Spinal cord (tissue), 9 donors: ENCODE measurements at regions not wholly inside any gene's neighbourhood (a gene's known extent, or its start where the extent isn't known, plus 50 kb on each side); places are given as distances from the start of the nearest gene placed in this dataset.
A peak's percentile ranks its signal among the peaks of the same experiment; 100 is the strongest.

Experiments
- DNase-seq, 6 donors: peaks; one replicate each; pipeline versions ENCODE4 v3.0.0 to v3.0.0-alpha.2; 2013 to 2015; ENCODE audit warnings: low spot score in 6 of 6, low read depth in 4 of 6
- H3K27ac ChIP-seq: one replicate; pipeline ENCODE4 v1.5.1; 2013; ENCODE audit warnings: low read depth, low read length, control low read depth
- H3K27me3 ChIP-seq: one replicate; pipeline ENCODE4 v1.6.1; 2013; ENCODE audit warnings: low read length; ENCODE audit not compliant: control insufficient read depth, insufficient read depth
- H3K36me3 ChIP-seq: one replicate; pipeline ENCODE4 v1.6.1; 2013; ENCODE audit warnings: low read length; ENCODE audit not compliant: control insufficient read depth, insufficient read depth
- H3K4me1 ChIP-seq: one replicate; pipeline ENCODE4 v1.6.1; 2013; ENCODE audit warnings: low read length; ENCODE audit not compliant: control insufficient read depth, insufficient read depth
- H3K4me3 ChIP-seq: one replicate; pipeline ENCODE4 v1.5.1; 2013; ENCODE audit warnings: low read depth, low read length, control low read depth
- H3K9me3 ChIP-seq: one replicate; pipeline ENCODE4 v1.6.1; 2013; ENCODE audit warnings: low read length; ENCODE audit not compliant: control insufficient read depth, insufficient read depth
- WGBS: methylation state at CpG from one replicate; pipeline ENCODE4 v1.1.5; 2013; ENCODE audit warnings: missing lambda C conversion rate; ENCODE audit not compliant: insufficient coverage; 5-methylcytosine and 5-hydroxymethylcytosine counted together
- donor health status: healthy.

DNA sequence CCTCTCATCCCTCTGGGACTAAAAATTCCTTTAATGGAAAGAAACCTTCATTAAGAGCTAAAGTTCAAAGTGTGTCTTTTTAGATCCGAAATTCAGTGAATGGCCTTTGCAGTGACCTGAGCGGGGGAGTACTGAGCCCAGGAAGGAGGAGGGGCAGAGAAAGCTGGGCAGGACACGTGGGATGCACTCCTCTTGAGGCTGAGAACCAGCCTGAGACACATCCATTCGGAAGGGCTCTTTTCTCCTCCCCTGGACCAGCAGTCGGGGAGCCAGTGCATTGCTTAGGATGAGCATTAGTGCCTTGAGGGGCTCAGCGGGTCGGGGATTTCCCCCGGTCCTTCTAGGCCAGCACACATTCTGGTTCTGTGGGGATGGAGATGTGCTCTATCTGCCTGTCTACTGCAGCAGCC lies 258.9 kb upstream of the B3GAT1 start:
- H3K36me3 ChIP-seq, result no peaks in the 10 kb centered on the region
- no peak overlapping the region for H3K4me3 ChIP-seq
- 65% methylated on average over 7 of the region's 8 CpGs for WGBS
- DNase-seq, result no peak
- H3K4me1 ChIP-seq, result peaks cover 8% of the 10 kb centered on the region
- H3K9me3 ChIP-seq, result no peaks in the 10 kb centered on the region
- H3K27me3 ChIP-seq, result no peaks in the 10 kb centered on the region
- no peak overlapping the region for H3K27ac ChIP-seq

DNA sequence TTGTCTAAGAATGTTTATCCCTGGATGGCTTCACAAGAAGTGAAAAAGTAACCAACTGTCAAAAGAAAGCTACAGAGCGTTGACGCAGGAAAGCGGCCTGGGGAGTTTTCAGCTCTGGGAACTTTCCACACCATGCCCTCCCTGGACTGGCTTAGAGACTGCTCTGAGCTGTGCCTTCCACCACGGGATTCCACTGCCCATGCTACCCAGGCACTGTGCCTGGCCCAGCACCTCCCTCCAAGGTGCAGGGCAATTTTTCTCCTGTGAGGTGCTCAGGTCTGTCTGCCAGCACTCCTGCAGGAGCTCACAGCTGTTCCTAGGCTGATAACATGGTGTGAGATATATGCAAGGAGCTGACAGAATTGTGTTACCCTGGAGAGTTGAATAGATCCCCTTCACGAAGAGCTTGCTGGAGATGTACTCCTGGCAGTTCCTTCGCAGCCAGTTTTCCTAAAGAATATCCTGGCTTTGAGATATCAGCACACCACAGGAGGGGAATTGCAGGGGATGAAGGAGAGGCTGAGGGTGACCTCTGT lies 258.3 kb upstream of the B3GAT1 start:
- WGBS, result 75% methylated on average over 5 of the region's 6 CpGs

DNA sequence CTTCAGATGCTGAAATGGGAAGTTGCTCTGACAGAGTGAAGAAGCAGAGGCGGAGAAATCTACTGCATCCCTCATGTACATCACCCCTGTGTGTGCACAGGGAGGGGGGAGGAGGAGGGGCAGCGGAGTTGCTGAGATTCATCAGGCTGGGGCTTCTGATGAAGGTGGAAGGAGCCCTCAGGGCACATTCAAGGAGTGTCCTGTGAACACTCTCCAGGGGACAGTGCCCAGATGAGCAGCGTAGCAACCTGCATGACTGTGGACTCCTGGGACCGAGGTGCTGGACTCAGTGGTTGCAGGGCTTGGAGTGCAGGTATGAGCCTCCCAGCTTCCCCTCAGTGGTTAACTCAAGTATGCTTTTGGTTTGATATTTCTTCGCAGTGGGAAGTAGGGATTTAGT lies 257.8 kb upstream of the B3GAT1 start:
- WGBS, result 87% methylated on average over 4 of the region's 5 CpGs
- peaks cover 11% of the 10 kb centered on the region for H3K4me1 ChIP-seq
- no peak overlapping the region for H3K27ac ChIP-seq
- no peaks in the 10 kb centered on the region for H3K36me3 ChIP-seq
- H3K4me3 ChIP-seq, result no peak overlapping the region
- no peaks in the 10 kb centered on the region for H3K9me3 ChIP-seq
- no peaks in the 10 kb centered on the region for H3K27me3 ChIP-seq
- DNase-seq, result no peak

More for the DNA sequence above, 258.3 kb upstream of the B3GAT1 start:
- Histone ChIP-seq H3K9me3 (no peaks in the 10 kb centered on the region), H3K27ac (no peak overlapping the region), H3K4me1 (peaks cover 8% of the 10 kb centered on the region), H3K36me3 (no peaks in the 10 kb centered on the region), H3K27me3 (no peaks in the 10 kb centered on the region), H3K4me3 (no peak overlapping the region)
- DNase-seq, result peak in 1 of 6 donors; percentile 59

DNA sequence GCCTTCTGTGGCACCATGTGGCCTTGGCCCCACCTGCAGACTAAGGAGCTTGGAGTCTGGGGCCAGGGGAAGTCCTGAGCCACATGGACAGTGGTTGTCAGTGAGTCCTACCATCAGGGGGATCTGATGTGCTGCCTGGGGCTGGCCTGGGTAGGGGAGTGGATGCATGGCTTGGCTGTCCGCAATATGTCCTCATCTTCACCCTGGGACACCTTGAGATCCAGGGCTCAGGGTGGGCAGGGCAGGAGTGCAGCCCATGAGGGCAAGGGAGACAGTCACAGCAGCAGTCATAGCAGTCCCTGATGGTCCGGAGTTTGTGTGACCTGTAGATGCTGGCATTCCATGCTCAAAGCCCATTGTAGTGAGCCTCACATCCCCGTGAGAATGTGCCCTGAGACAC lies 256.8 kb upstream of the B3GAT1 start:
- Histone ChIP-seq H3K9me3 (no peaks in the 10 kb centered on the region), H3K27ac (no peak overlapping the region), H3K4me3 (no peak overlapping the region), H3K27me3 (no peaks in the 10 kb centered on the region), H3K4me1 (peaks cover 14% of the 10 kb centered on the region), H3K36me3 (no peaks in the 10 kb centered on the region)
- no peak for DNase-seq
- 96% methylated on average over 2 of the region's 3 CpGs for WGBS

DNA sequence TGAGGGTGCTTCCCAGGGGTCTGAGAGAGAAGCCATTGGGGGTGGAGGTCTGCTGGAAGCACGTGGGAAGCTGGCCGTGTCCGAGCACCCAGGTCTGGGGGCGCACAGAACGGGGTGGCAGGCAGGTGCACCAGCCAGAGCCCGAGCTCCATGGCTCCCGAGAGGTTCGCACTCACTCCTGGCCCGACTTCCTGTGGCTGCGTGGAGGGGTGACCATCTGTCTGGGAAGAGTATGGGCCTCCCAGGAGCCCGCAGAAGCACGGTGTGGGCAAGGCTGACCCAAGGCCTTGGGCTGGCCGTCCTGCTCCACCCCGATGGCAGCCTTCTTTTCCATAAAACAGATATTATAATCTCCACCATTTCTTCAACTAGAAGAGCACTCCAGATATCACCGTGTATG lies 256.0 kb upstream of the B3GAT1 start:
- H3K27me3 ChIP-seq, result no peaks in the 10 kb centered on the region
- H3K36me3 ChIP-seq, result no peaks in the 10 kb centered on the region
- WGBS, result 89% methylated on average over 15 of the region's 15 CpGs
- no peak overlapping the region for H3K4me3 ChIP-seq
- H3K9me3 ChIP-seq, result no peaks in the 10 kb centered on the region
- H3K27ac ChIP-seq, result no peak overlapping the region
- no peak for DNase-seq
- H3K4me1 ChIP-seq, result peaks cover 14% of the 10 kb centered on the region

DNA sequence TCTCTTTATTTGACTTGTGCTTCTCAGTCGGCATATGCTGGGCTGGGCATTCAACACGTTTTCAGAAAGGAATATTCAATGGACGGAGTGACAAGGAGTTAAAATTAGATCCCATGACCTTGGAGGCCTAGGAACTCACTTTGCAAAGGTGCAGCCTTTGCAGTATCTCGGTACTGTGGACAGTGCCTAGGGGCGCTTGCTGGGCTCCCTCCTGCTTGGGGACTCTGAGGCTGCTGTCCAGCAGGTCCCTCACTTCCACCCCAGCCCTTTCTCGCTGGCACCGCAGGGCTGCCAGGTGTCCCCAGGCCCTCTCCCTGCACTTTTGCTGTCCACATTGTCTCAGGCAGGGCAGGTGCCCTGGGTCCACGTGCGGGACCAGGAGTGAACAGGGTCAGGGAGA lies 255.5 kb upstream of the B3GAT1 start:
- no peaks in the 10 kb centered on the region for H3K9me3 ChIP-seq
- no peak overlapping the region for H3K27ac ChIP-seq
- no peaks in the 10 kb centered on the region for H3K36me3 ChIP-seq
- H3K4me3 ChIP-seq, result no peak overlapping the region
- H3K27me3 ChIP-seq, result no peaks in the 10 kb centered on the region
- WGBS, result 88% methylated on average over 7 of the region's 9 CpGs
- H3K4me1 ChIP-seq, result peaks cover 14% of the 10 kb centered on the region
- no peak for DNase-seq

DNA sequence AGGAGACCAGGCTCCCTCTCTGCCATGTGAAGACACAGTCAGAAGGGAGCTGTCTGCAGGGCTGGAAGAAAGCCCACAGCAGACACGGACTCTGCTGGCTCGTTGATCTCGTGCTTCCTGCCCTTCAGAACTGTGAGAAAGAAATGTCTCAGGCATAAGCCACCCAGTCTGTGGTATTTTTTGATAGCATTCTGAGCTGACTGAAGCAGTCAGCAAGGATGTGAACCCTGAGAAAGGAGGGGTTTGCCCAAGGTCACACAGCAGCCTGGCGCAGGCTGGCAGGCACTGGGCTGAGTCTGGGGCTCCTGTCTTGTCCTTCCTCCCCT lies 255.1 kb upstream of the B3GAT1 start:
- 82% methylated on average over 4 of the region's 4 CpGs for WGBS
- H3K4me1 ChIP-seq, result peaks cover 14% of the 10 kb centered on the region
- no peak overlapping the region for H3K4me3 ChIP-seq
- no peaks in the 10 kb centered on the region for H3K36me3 ChIP-seq
- DNase-seq, result no peak
- no peaks in the 10 kb centered on the region for H3K27me3 ChIP-seq
- no peak overlapping the region for H3K27ac ChIP-seq
- no peaks in the 10 kb centered on the region for H3K9me3 ChIP-seq

DNA sequence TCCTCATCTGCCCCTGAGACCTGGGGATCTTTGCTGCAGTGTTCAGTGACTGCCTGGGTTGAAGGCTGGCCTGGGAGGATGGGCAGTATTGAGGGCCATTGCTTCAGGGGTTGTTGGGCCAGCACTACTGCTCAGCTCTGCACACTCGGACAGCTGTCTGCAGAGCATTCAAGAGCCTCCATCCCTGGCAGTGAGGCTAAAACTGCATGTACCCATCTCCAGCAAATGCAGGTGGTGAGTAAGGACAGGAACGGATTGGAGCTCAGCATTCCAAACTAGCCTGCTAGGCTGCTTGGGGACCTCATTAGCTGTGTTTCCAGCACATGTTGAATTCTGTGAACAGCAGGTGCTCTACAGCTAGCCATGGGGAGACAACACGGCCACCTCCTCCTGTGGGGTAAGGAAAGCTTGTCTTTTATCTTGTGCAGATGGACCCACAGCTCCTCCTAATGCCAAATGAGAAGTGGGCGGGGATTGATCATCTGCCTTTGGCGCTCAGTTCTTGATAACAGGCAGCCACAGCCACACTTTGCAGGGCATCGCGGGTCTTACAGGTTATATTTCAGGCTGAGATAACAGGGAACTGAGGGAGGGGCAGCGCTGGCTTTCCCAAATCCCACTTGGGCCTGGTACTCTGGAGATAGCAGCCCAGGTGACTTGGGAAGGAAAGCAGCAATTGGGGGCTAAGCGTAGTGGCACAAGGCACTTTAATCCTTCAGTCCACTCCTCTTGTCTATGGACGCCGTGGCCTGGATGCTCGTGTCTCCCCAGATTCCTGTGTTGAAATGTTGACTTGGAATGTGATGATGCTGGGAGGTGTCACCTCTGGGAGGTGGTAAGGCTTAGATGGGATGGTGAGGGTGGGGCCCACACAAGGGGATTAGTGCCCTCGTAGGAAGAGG lies 254.5 kb upstream of the B3GAT1 start:
- 81% methylated on average over 12 of the region's 13 CpGs for WGBS
- H3K4me1 ChIP-seq, result peaks cover 14% of the 10 kb centered on the region
- no peaks in the 10 kb centered on the region for H3K27me3 ChIP-seq
- no peak overlapping the region for H3K27ac ChIP-seq
- DNase-seq, result peak in 1 of 6 donors; percentile 42
- no peaks in the 10 kb centered on the region for H3K36me3 ChIP-seq
- H3K4me3 ChIP-seq, result no peak overlapping the region
- no peaks in the 10 kb centered on the region for H3K9me3 ChIP-seq

DNA sequence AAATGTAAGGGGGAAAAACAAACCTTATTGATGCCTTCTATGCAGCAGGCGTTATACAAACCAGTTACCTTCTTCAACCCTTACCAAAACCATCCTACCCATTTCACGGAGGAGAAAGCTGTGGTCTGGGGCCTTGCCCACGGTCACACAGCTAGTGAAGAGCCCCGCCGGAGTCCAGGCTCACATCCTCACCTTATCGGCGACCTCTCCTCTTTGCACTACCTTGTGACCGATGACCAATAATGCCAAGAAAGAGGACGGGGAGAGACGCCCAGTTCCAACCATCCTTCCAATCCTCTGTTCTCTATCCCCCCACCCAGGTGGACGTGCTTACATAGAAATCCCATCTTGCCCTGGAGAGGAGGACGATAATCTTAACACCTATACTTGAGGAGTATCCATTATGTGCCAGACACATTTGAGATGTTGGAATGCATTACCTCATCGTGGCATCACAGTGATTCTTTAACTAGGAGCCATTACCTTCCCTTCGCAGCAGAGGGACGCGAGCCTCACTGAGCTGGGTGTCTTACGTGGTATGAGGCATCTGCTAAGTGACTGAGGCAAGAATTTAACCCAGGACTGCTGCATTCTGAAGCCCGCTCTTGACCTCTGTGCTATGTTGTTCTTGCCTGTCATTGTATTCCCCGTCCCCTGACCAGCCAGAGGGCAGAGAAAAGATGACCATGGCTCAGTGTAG lies 253.7 kb upstream of the B3GAT1 start:
- H3K27ac ChIP-seq, result no peak overlapping the region
- H3K36me3 ChIP-seq, result no peaks in the 10 kb centered on the region
- WGBS, result 90% methylated on average over 15 of the region's 19 CpGs
- no peaks in the 10 kb centered on the region for H3K27me3 ChIP-seq
- DNase-seq, result no peak
- no peaks in the 10 kb centered on the region for H3K9me3 ChIP-seq
- H3K4me1 ChIP-seq, result peaks cover 8% of the 10 kb centered on the region
- no peak overlapping the region for H3K4me3 ChIP-seq

DNA sequence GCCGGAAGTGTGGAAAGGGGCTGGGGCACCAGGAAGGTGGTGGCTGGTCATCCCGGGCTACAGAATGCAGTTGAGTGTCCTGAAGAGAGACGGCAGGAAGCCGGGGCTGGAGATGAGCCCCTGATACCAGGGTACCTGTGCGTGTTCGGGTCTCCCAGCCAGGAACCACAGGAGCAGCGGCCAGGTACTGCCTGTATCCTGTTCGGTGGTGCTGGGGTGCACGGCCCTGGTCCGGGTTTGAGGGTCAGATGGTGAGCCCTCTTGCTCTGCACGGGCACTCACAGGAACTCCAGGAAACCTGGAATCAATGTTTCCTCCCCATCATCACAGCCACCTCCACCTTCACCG lies 253.1 kb upstream of the B3GAT1 start:
- no peaks in the 10 kb centered on the region for H3K9me3 ChIP-seq
- peaks cover 6% of the 10 kb centered on the region for H3K4me1 ChIP-seq
- 89% methylated on average over 12 of the region's 12 CpGs for WGBS
- no peaks in the 10 kb centered on the region for H3K36me3 ChIP-seq
- H3K27me3 ChIP-seq, result no peaks in the 10 kb centered on the region
- DNase-seq, result no peak
- no peak overlapping the region for H3K4me3 ChIP-seq
- no peak overlapping the region for H3K27ac ChIP-seq
